ENCODE measurements at regions not wholly inside any gene's neighbourhood (a gene's known extent, or its start where the extent isn't known, plus 50 kb on each side); places are given as distances from the start of the nearest gene placed in this dataset.

- CTCF ChIA-PET: interaction anchor here (0.6 to 2.4 kb wide), 7 partner anchors 12 to 374 kb away, joined by 3 to 11 read pairs (median 3); no protein-coding TSS in a partner anchor
- no peak for DNase-seq (ENCODE audit: unreplicated experiment)
- no peak overlapping the region for H3K4me3 Mint-ChIP-seq (ENCODE audit: unreplicated experiment)
- no peak overlapping the region for H3K27ac Mint-ChIP-seq (ENCODE audit: low read depth, unreplicated experiment)
- POLR2A ChIA-PET: no interaction called here
- no peaks in the 10 kb centered on the region for H3K4me1 Mint-ChIP-seq (ENCODE audit: insufficient read depth, unreplicated experiment)
- intact Hi-C loops (cut with micrococcal nuclease): loop anchor here (1.0 to 5.0 kb wide), 2 partner anchors 177 to 375 kb away; no protein-coding TSS in a partner anchor
- TF ChIP-seq CTCF (IDR thresholded peaks at IDR 0.05; ENCODE audit: unreplicated experiment): no peak
- H3K27me3 Mint-ChIP-seq (ENCODE audit: insufficient read depth, unreplicated experiment): no peaks in the 10 kb centered on the region
- H3K9me3 Mint-ChIP-seq (ENCODE audit: unreplicated experiment): peaks cover 8% of the 10 kb centered on the region
- H3K36me3 Mint-ChIP-seq (ENCODE audit: insufficient read depth, unreplicated experiment): no peaks in the 10 kb centered on the region
- no TSS peak for BruUV-seq (replicated peaks)
These were observed 431.7 kb upstream of the IRAK1BP1 start for GRCh38 chr6:78435671-78436070.

GRCh38 chr6:78436335-78436734 lies 431.0 kb upstream of the IRAK1BP1 start:
- peak; percentile 38 for DNase-seq (ENCODE audit: unreplicated experiment)
- peak; percentile 45 for TF ChIP-seq CTCF (IDR thresholded peaks at IDR 0.05; ENCODE audit: unreplicated experiment)
- POLR2A ChIA-PET: interaction anchor here (0.6 kb wide), 1 partner anchor 14 kb away, joined by 3 read pairs; no protein-coding TSS in a partner anchor
- Mint-ChIP-seq H3K27ac (ENCODE audit: low read depth, unreplicated experiment) (no peak overlapping the region), H3K36me3 (ENCODE audit: insufficient read depth, unreplicated experiment) (no peaks in the 10 kb centered on the region), H3K9me3 (ENCODE audit: unreplicated experiment) (peaks cover 8% of the 10 kb centered on the region), H3K27me3 (ENCODE audit: insufficient read depth, unreplicated experiment) (no peaks in the 10 kb centered on the region), H3K4me3 (ENCODE audit: unreplicated experiment) (no peak overlapping the region), H3K4me1 (ENCODE audit: insufficient read depth, unreplicated experiment) (no peaks in the 10 kb centered on the region)
- CTCF ChIA-PET: interaction anchor here (0.6 to 2.4 kb wide), 8 partner anchors 13 to 374 kb away, joined by 3 to 11 read pairs (median 3); no protein-coding TSS in a partner anchor
- intact Hi-C loops (cut with micrococcal nuclease): loop anchor here (1.0 to 5.0 kb wide), 2 partner anchors 176 to 374 kb away; no protein-coding TSS in a partner anchor
- no TSS peak for BruUV-seq (replicated peaks)

- H3K27ac Mint-ChIP-seq (ENCODE audit: low read depth, unreplicated experiment): no peak overlapping the region
- H3K4me1 Mint-ChIP-seq (ENCODE audit: insufficient read depth, unreplicated experiment): no peaks in the 10 kb centered on the region
- no peaks in the 10 kb centered on the region for H3K36me3 Mint-ChIP-seq (ENCODE audit: insufficient read depth, unreplicated experiment)
- POLR2A ChIA-PET: no interaction called here
- TF ChIP-seq CTCF (IDR thresholded peaks at IDR 0.05; ENCODE audit: unreplicated experiment): no peak
- CTCF ChIA-PET: interaction anchor here (0.6 to 0.7 kb wide), 2 partner anchors 18 to 72 kb away, joined by 4 read pairs; no protein-coding TSS in a partner anchor
- H3K27me3 Mint-ChIP-seq (ENCODE audit: insufficient read depth, unreplicated experiment): no peaks in the 10 kb centered on the region
- intact Hi-C loops (cut with micrococcal nuclease): loop anchor here (5.0 kb wide), 1 partner anchor 174 kb away; no protein-coding TSS in a partner anchor
- no peak overlapping the region for H3K4me3 Mint-ChIP-seq (ENCODE audit: unreplicated experiment)
- BruUV-seq (replicated peaks): no TSS peak
- DNase-seq (ENCODE audit: unreplicated experiment): no peak
- peaks cover 8% of the 10 kb centered on the region for H3K9me3 Mint-ChIP-seq (ENCODE audit: unreplicated experiment)
These were observed 429.2 kb upstream of the IRAK1BP1 start for GRCh38 chr6:78438135-78438534.

GRCh38 chr6:78460711-78461110 lies 406.6 kb upstream of the IRAK1BP1 start:
- intact Hi-C loops (cut with micrococcal nuclease): no loop called here
- H3K9me3 Mint-ChIP-seq (ENCODE audit: unreplicated experiment): peaks cover 12% of the 10 kb centered on the region
- POLR2A ChIA-PET: no interaction called here
- no peaks in the 10 kb centered on the region for H3K27me3 Mint-ChIP-seq (ENCODE audit: insufficient read depth, unreplicated experiment)
- H3K4me1 Mint-ChIP-seq (ENCODE audit: insufficient read depth, unreplicated experiment): peaks cover 6% of the 10 kb centered on the region
- CTCF ChIA-PET: interaction anchor here (0.6 kb wide), 1 partner anchor 20 kb away, joined by 4 read pairs; no protein-coding TSS in a partner anchor
- no TSS peak for BruUV-seq (replicated peaks)
- no peak overlapping the region for H3K27ac Mint-ChIP-seq (ENCODE audit: low read depth, unreplicated experiment)
- no peak for DNase-seq (ENCODE audit: unreplicated experiment)
- no peak overlapping the region for H3K4me3 Mint-ChIP-seq (ENCODE audit: unreplicated experiment)
- H3K36me3 Mint-ChIP-seq (ENCODE audit: insufficient read depth, unreplicated experiment): no peaks in the 10 kb centered on the region
- TF ChIP-seq CTCF (IDR thresholded peaks at IDR 0.05; ENCODE audit: unreplicated experiment): no peak
